HCT116 (cell line): ENCODE measurements at regions not wholly inside any gene's neighbourhood (a gene's known extent, or its start where the extent isn't known, plus 50 kb on each side); places are given as distances from the start of the nearest gene placed in this dataset.

Experiments used
- ATAC-seq: fragments of 200-7000 bp; cut with Tn5 transposase; 2 replicates; pipeline ENCODE4 v1.9.1; 2020; ENCODE audit warnings: mild to moderate bottlenecking, moderate library complexity
- BruUV-seq: library from RNA; stranded (reverse); fragments of 400-500 nt; replicated peaks from 2 replicates; lab custom pipeline; 2021; lab: Mats Ljungman, UMichigan
- CTCF ChIA-PET: fragments of 300-600 bp; sonication (Branson Sonifier 250); formaldehyde crosslinking; loops from one replicate; lab custom pipeline; 2021; ENCODE audit warnings: antibody characterized with exemption; lab: Charles Lee
- POLR2A ChIA-PET: fragments of 300-600, 350-600 bp; sonication (Branson Sonifier 250); formaldehyde crosslinking; loops from one replicate; lab custom pipeline; 2021; ENCODE audit warnings: antibody characterized with exemption; lab: Charles Lee
- RAD21 ChIA-PET, 2 experiments: fragments of 300-600 bp; sonication (Branson Sonifier 250); formaldehyde crosslinking; loops; one replicate each; lab custom pipeline; 2023; ENCODE audit warnings: low total read pairs in 2 of 2; ENCODE audit not compliant: uncharacterized antibody in 2 of 2, unreplicated experiment in 2 of 2, low non-redundant PET in 1 of 2; lab: Charles Lee
- DNase-seq: peaks from one replicate; pipeline ENCODE4 v3.0.0-alpha.2; 2010; ENCODE audit warnings: low read depth, low spot score
- H2AFZ ChIP-seq: fragments of 200-600 bp; shearing (Covaris generic), sonication (generic); 2 replicates; pipeline ENCODE4 v1.6.1; 2017; ENCODE audit warnings: low read depth, mixed run types, mixed read lengths, antibody characterized with exemption, low read length; ENCODE audit not compliant: poor library complexity, severe bottlenecking
- H3K27ac ChIP-seq: 2 replicates; pipeline ENCODE4 v1.5.1; 2012; ENCODE audit warnings: low read depth, low read length
- H3K27me3 ChIP-seq: fragments of 200-600 bp; sonication (generic); 2 replicates; pipeline ENCODE4 v1.6.1; 2016; ENCODE audit warnings: mixed run types, low read length, mixed read lengths; ENCODE audit not compliant: insufficient read depth
- H3K36me3 ChIP-seq, 2 experiments: fragments of 200-500 bp in 1 of 2; fragments of 200-600 bp in 1 of 2; sonication (Bioruptor generic) in 1 of 2; sonication (generic) in 1 of 2; 2 replicates each; pipeline versions ENCODE4 v1.5.1 to v1.6.1; 2014 to 2016; ENCODE audit warnings: low read length in 2 of 2, inconsistent platforms in 1 of 2, mixed read lengths in 1 of 2, mixed run types in 1 of 2; ENCODE audit not compliant: insufficient read depth in 2 of 2, control insufficient read depth in 1 of 2
- H3K4me1 ChIP-seq, 2 experiments: fragments of 200-600 bp in 1 of 2; sonication (generic) in 1 of 2; 2 replicates each; pipeline versions ENCODE4 v1.5.1 to v1.6.1; 2012 to 2017; ENCODE audit warnings: low read length in 2 of 2, inconsistent platforms in 1 of 2, mild to moderate bottlenecking in 1 of 2, mixed read lengths in 1 of 2, mixed run types in 1 of 2, moderate library complexity in 1 of 2; ENCODE audit not compliant: insufficient read depth in 2 of 2, control insufficient read depth in 1 of 2
- H3K4me2 ChIP-seq: fragments of 200-600 bp; sonication (generic); 2 replicates; pipeline ENCODE4 v1.6.1; 2017; ENCODE audit warnings: mixed run types, low read length, mixed read lengths
- H3K4me3 ChIP-seq, 2 experiments: fragments of 200-600 bp in 1 of 2; sonication (generic) in 1 of 2; replicated peaks in 1 of 2; 2 replicates each; pipeline ENCODE4 v1.5.1; 2011 to 2016; ENCODE audit warnings: low read length in 2 of 2, control low read depth in 1 of 2, low read depth in 1 of 2, mild to moderate bottlenecking in 1 of 2, mixed read lengths in 1 of 2, mixed run types in 1 of 2
- H3K79me2 ChIP-seq: fragments of 200-600 bp; sonication (generic); 2 replicates; pipeline ENCODE4 v1.6.1; 2017; ENCODE audit warnings: mild to moderate bottlenecking, mixed run types, low read length, moderate library complexity, mixed read lengths; ENCODE audit not compliant: insufficient read depth
- H3K9ac ChIP-seq: fragments of 200-600 bp; sonication (generic); 2 replicates; pipeline ENCODE4 v1.6.1; 2016; ENCODE audit warnings: low read length, mixed read lengths
- H3K9me2 ChIP-seq: fragments of 200-600 bp; sonication (generic), shearing (Covaris generic); 2 replicates; pipeline ENCODE4 v1.6.1; 2017; ENCODE audit warnings: mixed run types, mild to moderate bottlenecking, moderate library complexity; ENCODE audit not compliant: insufficient read depth
- H3K9me3 ChIP-seq, 2 experiments: fragments of 200-500 bp in 1 of 2; fragments of 200-600 bp in 1 of 2; sonication (Bioruptor generic) in 1 of 2; sonication (generic) in 1 of 2; 2 replicates each; pipeline ENCODE4 v1.6.1; 2014 to 2017; ENCODE audit warnings: low read length in 2 of 2, mixed read lengths in 2 of 2, inconsistent platforms in 1 of 2, low read depth in 1 of 2, mild to moderate bottlenecking in 1 of 2, mixed run types in 1 of 2, moderate library complexity in 1 of 2; ENCODE audit not compliant: control insufficient read depth in 1 of 2, insufficient read depth in 1 of 2
- H4K20me1 ChIP-seq: fragments of 200-600 bp; sonication (generic), shearing (Covaris generic); 2 replicates; pipeline ENCODE4 v1.6.1; 2017; ENCODE audit warnings: mixed run types, mild to moderate bottlenecking, moderate library complexity; ENCODE audit not compliant: insufficient read depth
- CBX3 ChIP-seq: IDR thresholded peaks from 2 replicates; pipeline ENCODE4 v1.6.1; 2012; ENCODE audit warnings: low read depth
- CEBPB ChIP-seq: IDR thresholded peaks from 2 replicates; pipeline ENCODE4 v1.6.1; 2012; ENCODE audit warnings: low read depth
- ELF1 ChIP-seq: IDR thresholded peaks from 2 replicates; pipeline ENCODE4 v1.6.1; 2012; ENCODE audit warnings: low read depth, borderline replicate concordance
- EZH2 ChIP-seq: fragments of 200-600 bp; sonication (generic); IDR thresholded peaks from 2 replicates; pipeline ENCODE4 v1.6.1; 2017; ENCODE audit warnings: antibody characterized with exemption, mixed run types
- EZH2phosphoT487 ChIP-seq: fragments of 200-600 bp; IDR thresholded peaks from 2 replicates; pipeline ENCODE4 v1.6.1; 2018; ENCODE audit warnings: antibody characterized with exemption, borderline replicate concordance
- POLR2A ChIP-seq: IDR thresholded peaks from 2 replicates; pipeline ENCODE4 v1.7.0; 2011; ENCODE audit warnings: borderline replicate concordance; ENCODE audit not compliant: insufficient read depth, insufficient read length; ENCODE audit errors: extremely low read depth
- RAD21 ChIP-seq: IDR thresholded peaks from 2 replicates; pipeline ENCODE4 v1.6.1; 2012; ENCODE audit warnings: low read depth, mild to moderate bottlenecking
- SIN3A ChIP-seq: IDR thresholded peaks from 2 replicates; pipeline ENCODE4 v1.6.1; 2012; ENCODE audit warnings: low read depth
- SP1 ChIP-seq: IDR thresholded peaks from 2 replicates; pipeline ENCODE4 v1.6.1; 2012; ENCODE audit warnings: low read depth
- SRF ChIP-seq: IDR thresholded peaks from 2 replicates; pipeline ENCODE4 v1.6.1; 2012; ENCODE audit warnings: low read depth
- YY1 ChIP-seq: IDR thresholded peaks from 2 replicates; pipeline ENCODE4 v1.6.1; 2011; ENCODE audit warnings: low read length, low read depth, moderate library complexity, mild to moderate bottlenecking; ENCODE audit not compliant: insufficient replicate concordance; ENCODE audit errors: extremely low read depth
- ZFX ChIP-seq: fragments of 450-650 bp; IDR thresholded peaks from 2 replicates; pipeline ENCODE4 v1.6.1; 2017
- intact Hi-C: fragments of 100-400 bp; cut with micrococcal nuclease; formaldehyde crosslinking; loops from 2 replicates; pipeline ENCODE4 v1.10.0; 2022
- TF ChIP-seq, protein P1 (sequence below): IDR thresholded peaks from 2 replicates; pipeline ENCODE4 v1.6.1; 2011; ENCODE audit warnings: mild to moderate bottlenecking, low read length, moderate library complexity; ENCODE audit not compliant: insufficient replicate concordance; ENCODE audit errors: extremely low read depth
- TF ChIP-seq, protein P2 (sequence below): IDR thresholded peaks from 2 replicates; pipeline ENCODE4 v1.6.1; 2012
- TF ChIP-seq, protein P3 (sequence below): IDR thresholded peaks from 2 replicates; pipeline ENCODE4 v1.6.1; 2012
- TF ChIP-seq, protein P4 (sequence below): IDR thresholded peaks from 2 replicates; pipeline ENCODE4 v1.6.1; 2012; ENCODE audit warnings: low read depth

DNA sequence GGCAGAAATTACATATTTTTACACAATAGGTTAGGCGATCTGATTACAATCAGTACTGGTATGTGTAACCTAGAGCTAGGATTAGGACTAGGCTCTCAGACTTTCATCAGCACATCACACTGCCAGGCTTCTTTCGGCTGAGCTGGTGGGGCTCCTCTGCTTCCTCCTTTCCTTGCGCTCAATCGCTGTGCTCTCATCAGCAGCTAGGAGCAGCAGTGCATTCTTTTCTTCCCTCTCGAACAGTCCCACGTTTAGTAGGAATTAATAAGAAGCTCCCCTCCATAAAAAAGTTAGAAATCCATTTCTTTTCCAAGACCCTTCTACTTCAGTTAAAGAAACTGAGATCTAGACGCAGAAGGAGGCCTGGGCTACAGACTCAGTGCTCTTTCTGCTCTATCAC lies 350.4 kb downstream of the SPRY1 start:
- no peaks in the 10 kb centered on the region for H3K27me3 ChIP-seq
- no peak overlapping the region for H3K4me2 ChIP-seq
- H3K9me2 ChIP-seq, result no peaks in the 10 kb centered on the region
- H3K4me3 ChIP-seq, result no peak overlapping the region
- H3K79me2 ChIP-seq, result no peaks in the 10 kb centered on the region
- H3K36me3 ChIP-seq, result no peaks in the 10 kb centered on the region
- peak overlapping the region; percentile 1 for H2AFZ ChIP-seq
- no peak for TF ChIP-seq SP1
- no peak for TF ChIP-seq ZFX
- TF ChIP-seq, protein P1, sequence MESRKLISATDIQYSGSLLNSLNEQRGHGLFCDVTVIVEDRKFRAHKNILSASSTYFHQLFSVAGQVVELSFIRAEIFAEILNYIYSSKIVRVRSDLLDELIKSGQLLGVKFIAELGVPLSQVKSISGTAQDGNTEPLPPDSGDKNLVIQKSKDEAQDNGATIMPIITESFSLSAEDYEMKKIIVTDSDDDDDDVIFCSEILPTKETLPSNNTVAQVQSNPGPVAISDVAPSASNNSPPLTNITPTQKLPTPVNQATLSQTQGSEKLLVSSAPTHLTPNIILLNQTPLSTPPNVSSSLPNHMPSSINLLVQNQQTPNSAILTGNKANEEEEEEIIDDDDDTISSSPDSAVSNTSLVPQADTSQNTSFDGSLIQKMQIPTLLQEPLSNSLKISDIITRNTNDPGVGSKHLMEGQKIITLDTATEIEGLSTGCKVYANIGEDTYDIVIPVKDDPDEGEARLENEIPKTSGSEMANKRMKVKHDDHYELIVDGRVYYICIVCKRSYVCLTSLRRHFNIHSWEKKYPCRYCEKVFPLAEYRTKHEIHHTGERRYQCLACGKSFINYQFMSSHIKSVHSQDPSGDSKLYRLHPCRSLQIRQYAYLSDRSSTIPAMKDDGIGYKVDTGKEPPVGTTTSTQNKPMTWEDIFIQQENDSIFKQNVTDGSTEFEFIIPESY, result no peak
- TF ChIP-seq, protein P2, sequence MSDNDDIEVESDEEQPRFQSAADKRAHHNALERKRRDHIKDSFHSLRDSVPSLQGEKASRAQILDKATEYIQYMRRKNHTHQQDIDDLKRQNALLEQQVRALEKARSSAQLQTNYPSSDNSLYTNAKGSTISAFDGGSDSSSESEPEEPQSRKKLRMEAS, result no peak
- no TSS peak for BruUV-seq
- no peak overlapping the region for H3K9ac ChIP-seq
- peaks cover 7 to 13% of the 10 kb centered on the region in 2 experiments; a peak in 3 of 4 replicates for H3K4me1 ChIP-seq
- ATAC-seq (no peak), DNase-seq (no peak)
- RAD21 ChIA-PET, result no interaction called here
- intact Hi-C loops, result no loop called here
- H3K27ac ChIP-seq, result no peak overlapping the region
- POLR2A ChIA-PET, result no interaction called here
- no peaks in the 10 kb centered on the region for H3K9me3 ChIP-seq
- no peaks in the 10 kb centered on the region for H4K20me1 ChIP-seq
- CTCF ChIA-PET, result interaction anchor here (0.6 to 0.8 kb wide), 2 partner anchors 25 to 641 kb away, joined by 3 to 4 read pairs; no protein-coding TSS in a partner anchor

DNA sequence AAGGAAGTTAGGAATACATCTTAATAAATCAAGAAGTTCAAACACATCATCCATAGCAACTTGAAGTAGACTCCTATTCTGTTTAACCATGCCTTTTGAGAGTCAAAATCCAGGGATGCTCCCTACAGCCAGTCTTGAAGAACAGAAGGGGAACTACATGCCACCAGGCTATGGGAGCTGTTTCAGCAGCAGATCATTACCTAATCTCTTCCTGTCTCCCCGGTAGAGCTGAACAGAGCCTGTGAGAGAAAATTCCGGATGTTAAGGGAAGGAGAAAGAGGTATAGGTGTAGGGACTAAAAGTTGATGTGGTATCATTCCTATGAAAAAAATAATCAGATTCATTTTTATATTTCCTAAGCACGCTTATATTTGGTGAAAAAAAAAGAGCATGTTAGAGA lies 352.2 kb downstream of the SPRY1 start:
- no peaks in the 10 kb centered on the region for H3K9me2 ChIP-seq
- ChIA-PET CTCF (no interaction called here), RAD21 (no interaction called here), POLR2A (no interaction called here)
- H3K79me2 ChIP-seq, result no peaks in the 10 kb centered on the region
- DNase-seq (no peak), ATAC-seq (no peak)
- no peaks in the 10 kb centered on the region for H4K20me1 ChIP-seq
- no TSS peak for BruUV-seq
- H3K27ac ChIP-seq, result no peak overlapping the region
- H3K4me2 ChIP-seq, result no peak overlapping the region
- no peaks in the 10 kb centered on the region for H3K27me3 ChIP-seq
- no peaks in the 10 kb centered on the region for H3K36me3 ChIP-seq
- no peaks in the 10 kb centered on the region for H3K9me3 ChIP-seq
- intact Hi-C loops, result no loop called here
- H3K4me1 ChIP-seq, result peaks cover 7 to 13% of the 10 kb centered on the region in 2 experiments; a peak in 3 of 4 replicates
- H2AFZ ChIP-seq, result no peak overlapping the region
- no peak overlapping the region for H3K9ac ChIP-seq
- H3K4me3 ChIP-seq, result no peak overlapping the region
- no peak for TF ChIP-seq SRF
- TF ChIP-seq, protein P2, result no peak
- TF ChIP-seq EZH2, result no peak
- no peak for TF ChIP-seq SIN3A
- TF ChIP-seq, protein P3, sequence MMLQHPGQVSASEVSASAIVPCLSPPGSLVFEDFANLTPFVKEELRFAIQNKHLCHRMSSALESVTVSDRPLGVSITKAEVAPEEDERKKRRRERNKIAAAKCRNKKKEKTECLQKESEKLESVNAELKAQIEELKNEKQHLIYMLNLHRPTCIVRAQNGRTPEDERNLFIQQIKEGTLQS, result no peak
- TF ChIP-seq YY1, result no peak
- no peak for TF ChIP-seq POLR2A
- TF ChIP-seq CEBPB, result no peak
- TF ChIP-seq, protein P4, sequence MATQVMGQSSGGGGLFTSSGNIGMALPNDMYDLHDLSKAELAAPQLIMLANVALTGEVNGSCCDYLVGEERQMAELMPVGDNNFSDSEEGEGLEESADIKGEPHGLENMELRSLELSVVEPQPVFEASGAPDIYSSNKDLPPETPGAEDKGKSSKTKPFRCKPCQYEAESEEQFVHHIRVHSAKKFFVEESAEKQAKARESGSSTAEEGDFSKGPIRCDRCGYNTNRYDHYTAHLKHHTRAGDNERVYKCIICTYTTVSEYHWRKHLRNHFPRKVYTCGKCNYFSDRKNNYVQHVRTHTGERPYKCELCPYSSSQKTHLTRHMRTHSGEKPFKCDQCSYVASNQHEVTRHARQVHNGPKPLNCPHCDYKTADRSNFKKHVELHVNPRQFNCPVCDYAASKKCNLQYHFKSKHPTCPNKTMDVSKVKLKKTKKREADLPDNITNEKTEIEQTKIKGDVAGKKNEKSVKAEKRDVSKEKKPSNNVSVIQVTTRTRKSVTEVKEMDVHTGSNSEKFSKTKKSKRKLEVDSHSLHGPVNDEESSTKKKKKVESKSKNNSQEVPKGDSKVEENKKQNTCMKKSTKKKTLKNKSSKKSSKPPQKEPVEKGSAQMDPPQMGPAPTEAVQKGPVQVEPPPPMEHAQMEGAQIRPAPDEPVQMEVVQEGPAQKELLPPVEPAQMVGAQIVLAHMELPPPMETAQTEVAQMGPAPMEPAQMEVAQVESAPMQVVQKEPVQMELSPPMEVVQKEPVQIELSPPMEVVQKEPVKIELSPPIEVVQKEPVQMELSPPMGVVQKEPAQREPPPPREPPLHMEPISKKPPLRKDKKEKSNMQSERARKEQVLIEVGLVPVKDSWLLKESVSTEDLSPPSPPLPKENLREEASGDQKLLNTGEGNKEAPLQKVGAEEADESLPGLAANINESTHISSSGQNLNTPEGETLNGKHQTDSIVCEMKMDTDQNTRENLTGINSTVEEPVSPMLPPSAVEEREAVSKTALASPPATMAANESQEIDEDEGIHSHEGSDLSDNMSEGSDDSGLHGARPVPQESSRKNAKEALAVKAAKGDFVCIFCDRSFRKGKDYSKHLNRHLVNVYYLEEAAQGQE, result no peak
- no peak for TF ChIP-seq ELF1
- no peak for TF ChIP-seq CBX3
- TF ChIP-seq EZH2phosphoT487, result no peak
- no peak for TF ChIP-seq RAD21
- TF ChIP-seq SP1, result no peak
